ENCODE measurements at regions not wholly inside any gene's neighbourhood (a gene's known extent, or its start where the extent isn't known, plus 50 kb on each side); places are given as distances from the start of the nearest gene placed in this dataset.

DNA sequence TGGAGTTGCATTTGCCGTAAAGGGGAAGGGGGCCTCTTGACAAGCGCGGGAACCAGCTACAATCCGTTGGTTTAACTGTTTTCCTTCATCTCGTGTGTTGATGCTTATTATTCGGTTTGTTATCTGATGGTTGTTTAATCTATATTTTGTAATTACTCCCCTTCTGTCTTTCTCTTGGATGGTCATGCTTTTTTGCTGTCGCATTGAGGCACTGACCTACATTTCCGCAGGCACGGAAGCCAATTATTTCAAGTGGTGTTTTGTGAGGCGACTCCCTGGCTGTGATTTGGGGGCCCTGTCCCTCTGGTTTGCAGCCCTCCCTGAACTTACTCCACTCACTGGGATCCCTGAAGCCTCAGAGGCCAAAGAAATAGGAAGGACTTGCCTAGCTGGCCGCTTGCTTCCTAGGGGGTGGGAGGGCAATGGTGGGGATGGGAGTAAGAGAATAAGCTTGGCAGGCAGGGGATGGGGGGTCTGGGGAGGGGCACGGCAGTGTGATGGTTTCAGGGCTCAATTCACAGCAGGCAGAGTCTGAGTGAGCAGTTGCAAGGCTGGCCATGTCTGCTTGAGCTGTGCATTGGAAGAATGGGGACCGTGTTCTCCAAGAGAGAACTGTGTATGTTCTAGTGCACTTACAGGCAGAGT is 165.8 kb upstream of the B3GAT1 start:
- peak in 1 of 7 donors; percentile 11 for DNase-seq
- WGBS, 4 donors: 75 to 81% (median 81%) methylated on average over 13 of the region's 13 CpGs
- Histone ChIP-seq H3K27me3 (no peaks in the 10 kb centered on the region), H3K27ac (no peak overlapping the region), H3K4me3 (no peak overlapping the region), H3K9me3 (replicated peaks in 1 of 3) (no peaks in the 10 kb centered on the region), H3K36me3 (replicated peaks in 1 of 2) (no peaks in the 10 kb centered on the region), H3K4me1 (replicated peaks in 1 of 2) (no peaks in the 10 kb centered on the region)
- TF ChIP-seq, protein P1, sequence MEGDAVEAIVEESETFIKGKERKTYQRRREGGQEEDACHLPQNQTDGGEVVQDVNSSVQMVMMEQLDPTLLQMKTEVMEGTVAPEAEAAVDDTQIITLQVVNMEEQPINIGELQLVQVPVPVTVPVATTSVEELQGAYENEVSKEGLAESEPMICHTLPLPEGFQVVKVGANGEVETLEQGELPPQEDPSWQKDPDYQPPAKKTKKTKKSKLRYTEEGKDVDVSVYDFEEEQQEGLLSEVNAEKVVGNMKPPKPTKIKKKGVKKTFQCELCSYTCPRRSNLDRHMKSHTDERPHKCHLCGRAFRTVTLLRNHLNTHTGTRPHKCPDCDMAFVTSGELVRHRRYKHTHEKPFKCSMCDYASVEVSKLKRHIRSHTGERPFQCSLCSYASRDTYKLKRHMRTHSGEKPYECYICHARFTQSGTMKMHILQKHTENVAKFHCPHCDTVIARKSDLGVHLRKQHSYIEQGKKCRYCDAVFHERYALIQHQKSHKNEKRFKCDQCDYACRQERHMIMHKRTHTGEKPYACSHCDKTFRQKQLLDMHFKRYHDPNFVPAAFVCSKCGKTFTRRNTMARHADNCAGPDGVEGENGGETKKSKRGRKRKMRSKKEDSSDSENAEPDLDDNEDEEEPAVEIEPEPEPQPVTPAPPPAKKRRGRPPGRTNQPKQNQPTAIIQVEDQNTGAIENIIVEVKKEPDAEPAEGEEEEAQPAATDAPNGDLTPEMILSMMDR (IDR thresholded peaks at IDR 0.05): no peak
- TF ChIP-seq POLR2A (IDR thresholded peaks at IDR 0.05): no peak
- intact Hi-C loops (cut with DNase I): no loop called here

DNA sequence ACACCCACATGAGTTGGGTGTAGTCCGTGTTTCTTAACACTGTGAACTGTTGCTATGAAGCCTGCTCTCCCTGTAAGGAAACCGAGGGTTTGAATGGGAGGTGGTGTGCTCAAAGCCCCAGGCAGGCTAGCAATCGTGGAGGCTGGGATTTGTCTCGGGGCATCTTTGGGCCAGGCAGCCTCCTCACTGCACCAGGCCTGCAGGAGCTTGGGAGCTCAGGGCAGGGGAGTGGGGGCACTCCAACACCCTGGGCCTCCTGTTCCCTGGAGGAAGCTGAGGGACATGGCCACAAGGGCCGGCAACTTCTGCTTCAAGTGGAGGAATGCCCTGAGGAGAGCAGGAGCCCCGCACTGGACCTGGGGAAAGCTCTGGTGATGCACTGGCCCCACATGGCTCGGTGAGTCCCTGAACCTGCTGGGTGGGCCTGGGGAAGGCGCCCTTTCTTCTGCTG is 164.7 kb upstream of the B3GAT1 start:
- no peaks in the 10 kb centered on the region for H3K36me3 ChIP-seq (replicated peaks in 1 of 2)
- no peak for TF ChIP-seq POLR2A (IDR thresholded peaks at IDR 0.05)
- TF ChIP-seq, protein P1 (IDR thresholded peaks at IDR 0.05): no peak
- H3K4me1 ChIP-seq (replicated peaks in 1 of 2): no peaks in the 10 kb centered on the region
- intact Hi-C loops (cut with DNase I): no loop called here
- no peak overlapping the region for H3K4me3 ChIP-seq
- no peaks in the 10 kb centered on the region for H3K27me3 ChIP-seq
- 59 to 79% (median 77%) methylated on average over 4 to 8 of the region's 8 CpGs for WGBS, 4 donors
- H3K27ac ChIP-seq: no peak overlapping the region
- no peaks in the 10 kb centered on the region for H3K9me3 ChIP-seq (replicated peaks in 1 of 3)
- peak in 1 of 7 donors; percentile 30 for DNase-seq

DNA sequence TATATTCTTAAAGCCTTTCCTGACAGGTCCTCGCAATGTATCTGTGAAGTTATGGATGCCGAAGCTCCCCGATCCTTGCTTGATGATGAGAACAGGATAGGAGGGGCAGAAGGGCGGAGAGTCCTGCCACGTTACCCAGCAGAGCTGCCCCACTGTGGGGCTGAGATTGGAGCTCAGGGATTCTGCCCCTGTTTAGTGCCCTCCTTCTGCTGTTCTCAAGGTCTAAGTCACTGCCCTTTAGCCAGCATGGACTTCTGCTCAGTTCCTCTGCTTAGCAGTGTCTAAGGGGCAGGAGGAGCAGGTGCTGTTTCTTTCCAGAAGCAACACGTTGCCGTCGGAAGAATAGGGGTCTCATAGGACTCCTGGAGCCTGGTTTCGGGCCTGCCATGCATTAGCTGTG is 164.2 kb upstream of the B3GAT1 start:
- H3K4me1 ChIP-seq (replicated peaks in 1 of 2): no peaks in the 10 kb centered on the region
- H3K9me3 ChIP-seq (replicated peaks in 1 of 3): no peaks in the 10 kb centered on the region
- no peak overlapping the region for H3K27ac ChIP-seq
- WGBS, 4 donors: 71 to 90% (median 83%) methylated on average over 4 to 9 of the region's 9 CpGs
- intact Hi-C loops (cut with DNase I): no loop called here
- no peaks in the 10 kb centered on the region for H3K36me3 ChIP-seq (replicated peaks in 1 of 2)
- DNase-seq: no peak
- TF ChIP-seq, protein P1 (IDR thresholded peaks at IDR 0.05): no peak
- no peak for TF ChIP-seq POLR2A (IDR thresholded peaks at IDR 0.05)
- H3K4me3 ChIP-seq: no peak overlapping the region
- H3K27me3 ChIP-seq: no peaks in the 10 kb centered on the region

DNA sequence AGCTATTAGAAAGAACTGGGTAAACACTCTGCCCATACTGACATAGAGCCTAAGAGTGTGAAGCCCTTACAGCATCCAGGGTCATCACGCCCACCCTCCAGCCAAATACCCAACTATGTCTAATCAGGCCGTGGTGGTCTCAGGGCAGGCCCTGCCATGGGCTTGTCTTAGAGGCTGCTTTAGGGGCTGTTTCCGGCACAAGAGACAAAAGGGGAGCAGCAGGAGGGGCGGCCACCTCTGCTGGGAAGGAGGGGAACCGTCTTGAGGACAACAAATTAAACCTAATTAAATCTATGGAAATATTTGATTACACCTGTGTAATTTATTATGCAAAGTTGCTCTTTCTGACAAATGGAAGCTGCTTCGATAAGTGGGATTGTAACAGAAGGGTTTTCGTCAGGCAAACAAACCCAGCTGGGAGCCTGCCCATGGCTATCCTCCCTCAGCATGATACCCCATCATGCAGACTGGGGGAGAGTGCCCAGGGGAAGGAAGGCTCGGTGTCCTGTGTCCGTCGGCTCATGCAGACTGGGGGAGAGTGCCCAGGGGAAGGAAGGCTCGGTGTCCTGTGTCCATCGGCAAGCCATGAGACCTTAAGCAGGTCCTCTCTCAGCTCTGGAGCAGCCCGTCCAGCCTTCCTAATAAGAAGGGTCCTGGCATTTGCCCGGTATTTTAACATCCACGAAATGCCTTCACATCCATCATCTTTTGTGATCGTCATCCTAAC is 163.6 kb upstream of the B3GAT1 start:
- Histone ChIP-seq H3K27ac (no peak overlapping the region), H3K36me3 (replicated peaks in 1 of 2) (no peaks in the 10 kb centered on the region), H3K4me1 (replicated peaks in 1 of 2) (no peaks in the 10 kb centered on the region), H3K4me3 (no peak overlapping the region), H3K27me3 (no peaks in the 10 kb centered on the region), H3K9me3 (replicated peaks in 1 of 3) (no peaks in the 10 kb centered on the region)
- intact Hi-C loops (cut with DNase I): no loop called here
- 67 to 83% (median 72%) methylated on average over 11 to 16 of the region's 16 CpGs for WGBS, 4 donors
- no peak for DNase-seq
- TF ChIP-seq POLR2A (IDR thresholded peaks at IDR 0.05): no peak
- TF ChIP-seq, protein P1 (IDR thresholded peaks at IDR 0.05): no peak

All from adrenal gland (tissue), 9 donors.